ENCODE measurements at regions not wholly inside any gene's neighbourhood (a gene's known extent, or its start where the extent isn't known, plus 50 kb on each side); places are given as distances from the start of the nearest gene placed in this dataset.
A peak's percentile ranks its signal among the peaks of the same experiment; 100 is the strongest.

GRCh38 chr9:4923141-4923540, 61.9 kb upstream of the JAK2 start:
- H3K27ac Mint-ChIP-seq: no peak overlapping the region
- H3K9me3 Mint-ChIP-seq: peaks cover 41% of the 10 kb centered on the region
- Histone ChIP-seq H3K27ac (ENCODE audit: low read depth, low read length) (no peak overlapping the region), H3K4me1 (ENCODE audit: control insufficient read depth, insufficient read depth, low read length) (peaks cover 6% of the 10 kb centered on the region), H3K9me3 (ENCODE audit: control insufficient read depth, low read length) (peaks cover 19% of the 10 kb centered on the region), H3K27me3 (ENCODE audit: control insufficient read depth, insufficient read depth, low read length, poor library complexity, severe bottlenecking) (no peaks in the 10 kb centered on the region), H3K36me3 (ENCODE audit: control insufficient read depth, insufficient read depth, low read length) (no peaks in the 10 kb centered on the region), H3K4me3 (ENCODE audit: low read length) (no peak overlapping the region), H3K9ac (ENCODE audit: extremely low read depth, low read length, poor library complexity, severe bottlenecking) (no peak overlapping the region)
- 83 to 100% methylated on average over 1 of the region's 1 CpG for WGBS, 2 experiments (ENCODE audit: insufficient coverage in 1 of 2, insufficient read length in 1 of 2)
- peaks cover 10% of the 10 kb centered on the region for H3K36me3 Mint-ChIP-seq (ENCODE audit: low read depth)
- DNase-seq: no peak
- TF ChIP-seq CTCF (conservative IDR thresholded peaks at IDR 0.05): no peak
- H3K27me3 Mint-ChIP-seq (ENCODE audit: insufficient read depth): no peaks in the 10 kb centered on the region
- H3K4me1 Mint-ChIP-seq: peaks cover 13% of the 10 kb centered on the region
- no peak overlapping the region for H3K4me3 Mint-ChIP-seq

- H3K27ac ChIP-seq (ENCODE audit: low read depth, low read length): no peak overlapping the region
- H3K4me3 ChIP-seq (ENCODE audit: low read length): no peak overlapping the region
- Mint-ChIP-seq H3K27ac (no peak overlapping the region), H3K27me3 (ENCODE audit: insufficient read depth) (no peaks in the 10 kb centered on the region), H3K4me1 (peaks cover 13% of the 10 kb centered on the region), H3K9me3 (peaks cover 35% of the 10 kb centered on the region), H3K36me3 (ENCODE audit: low read depth) (peaks cover 10% of the 10 kb centered on the region), H3K4me3 (no peak overlapping the region)
- H3K27me3 ChIP-seq (ENCODE audit: control insufficient read depth, insufficient read depth, low read length, poor library complexity, severe bottlenecking): no peaks in the 10 kb centered on the region
- TF ChIP-seq CTCF (conservative IDR thresholded peaks at IDR 0.05): peak; percentile 57
- peaks cover 19% of the 10 kb centered on the region for H3K9me3 ChIP-seq (ENCODE audit: control insufficient read depth, low read length)
- no peak for DNase-seq
- H3K36me3 ChIP-seq (ENCODE audit: control insufficient read depth, insufficient read depth, low read length): no peaks in the 10 kb centered on the region
- H3K4me1 ChIP-seq (ENCODE audit: control insufficient read depth, insufficient read depth, low read length): peaks cover 6% of the 10 kb centered on the region
- H3K9ac ChIP-seq (ENCODE audit: extremely low read depth, low read length, poor library complexity, severe bottlenecking): no peak overlapping the region
- WGBS, 2 experiments (ENCODE audit: insufficient coverage in 1 of 2, insufficient read length in 1 of 2): 68 to 74% methylated on average over 3 to 5 of the region's 5 CpGs
Measured at GRCh38 chr9:4923580-4924544, 61.2 kb upstream of the JAK2 start.

GRCh38 chr9:4926239-4926638, 58.8 kb upstream of the JAK2 start:
- no peaks in the 10 kb centered on the region for H3K36me3 ChIP-seq (ENCODE audit: control insufficient read depth, insufficient read depth, low read length)
- peaks cover 14% of the 10 kb centered on the region for H3K9me3 Mint-ChIP-seq
- H3K4me1 Mint-ChIP-seq: peaks cover 13% of the 10 kb centered on the region
- H3K4me3 ChIP-seq (ENCODE audit: low read length): no peak overlapping the region
- no peaks in the 10 kb centered on the region for H3K27me3 Mint-ChIP-seq (ENCODE audit: insufficient read depth)
- H3K27me3 ChIP-seq (ENCODE audit: control insufficient read depth, insufficient read depth, low read length, poor library complexity, severe bottlenecking): no peaks in the 10 kb centered on the region
- peaks cover 6% of the 10 kb centered on the region for H3K4me1 ChIP-seq (ENCODE audit: control insufficient read depth, insufficient read depth, low read length)
- H3K27ac ChIP-seq (ENCODE audit: low read depth, low read length): no peak overlapping the region
- H3K27ac Mint-ChIP-seq: no peak overlapping the region
- H3K9me3 ChIP-seq (ENCODE audit: control insufficient read depth, low read length): peaks cover 12% of the 10 kb centered on the region
- no peak for DNase-seq
- H3K36me3 Mint-ChIP-seq (ENCODE audit: low read depth): peaks cover 10% of the 10 kb centered on the region
- no peak for TF ChIP-seq CTCF (conservative IDR thresholded peaks at IDR 0.05)
- no peak overlapping the region for H3K4me3 Mint-ChIP-seq
- H3K9ac ChIP-seq (ENCODE audit: extremely low read depth, low read length, poor library complexity, severe bottlenecking): no peak overlapping the region
- WGBS, 2 experiments (ENCODE audit: insufficient coverage in 1 of 2, insufficient read length in 1 of 2): 97% methylated on average over 2 of the region's 2 CpGs; no CpG with 5 or more reads in 1 of the 2 experiments
